Natural killer cell (primary cell): ENCODE measurements at regions not wholly inside any gene's neighbourhood (a gene's known extent, or its start where the extent isn't known, plus 50 kb on each side); places are given as distances from the start of the nearest gene placed in this dataset.

Experiments
- ATAC-seq, 3 donors: fragments of 150-1000 bp in 2 of 3; fragments of 200-7000 bp in 1 of 3; cut with Tn5 transposase; 1 replicate in 1 of 3; 2 replicates in 2 of 3; pipeline ENCODE4 v1.10.0; 2021; ENCODE audit warnings: mild to moderate bottlenecking in 2 of 3, moderate library complexity in 2 of 3
- DNase-seq, 2 donors: peaks; one replicate each; pipeline versions ENCODE4 v3.0.0 to v3.0.0-alpha.2; 2013 to 2021; ENCODE audit warnings: mixed read lengths in 1 of 2
- H3K27ac ChIP-seq: one replicate; pipeline ENCODE4 v1.5.1; 2013; ENCODE audit warnings: mild to moderate bottlenecking, low read length
- H3K27me3 ChIP-seq: one replicate; pipeline ENCODE4 v1.6.1; 2013; ENCODE audit warnings: low read length; ENCODE audit not compliant: control insufficient read depth, insufficient read depth
- H3K36me3 ChIP-seq: one replicate; pipeline ENCODE4 v1.6.1; 2013; ENCODE audit warnings: low read length; ENCODE audit not compliant: control insufficient read depth, insufficient read depth
- H3K4me1 ChIP-seq: one replicate; pipeline ENCODE4 v1.6.1; 2013; ENCODE audit warnings: low read length; ENCODE audit not compliant: control insufficient read depth, insufficient read depth
- H3K4me3 ChIP-seq: one replicate; pipeline ENCODE4 v1.5.1; 2013; ENCODE audit warnings: low read length
- H3K9me3 ChIP-seq: one replicate; pipeline ENCODE4 v1.6.1; 2013; ENCODE audit warnings: low read length; ENCODE audit not compliant: control insufficient read depth, insufficient read depth
- H3K27ac Mint-ChIP-seq, 2 donors: one replicate each; pipeline ENCODE4 v1.8.0; 2022; ENCODE audit warnings: mild to moderate bottlenecking in 2 of 2, mixed read lengths in 2 of 2, moderate library complexity in 1 of 2
- H3K27me3 Mint-ChIP-seq, 2 donors: one replicate each; pipeline ENCODE4 v1.8.0; 2022; ENCODE audit warnings: low read depth in 2 of 2, mixed read lengths in 2 of 2
- H3K36me3 Mint-ChIP-seq: one replicate; pipeline ENCODE4 v1.8.0; 2022; ENCODE audit warnings: mixed read lengths
- H3K4me1 Mint-ChIP-seq, 2 donors: one replicate each; pipeline ENCODE4 v1.8.0; 2022; ENCODE audit warnings: mixed read lengths in 2 of 2
- H3K4me3 Mint-ChIP-seq: one replicate; pipeline ENCODE4 v1.8.0; 2022; ENCODE audit warnings: mild to moderate bottlenecking, moderate library complexity, mixed read lengths
- H3K9me3 Mint-ChIP-seq, 2 donors: one replicate each; pipeline ENCODE4 v1.8.0; 2022; ENCODE audit warnings: mixed read lengths in 2 of 2
- CTCF ChIP-seq: fragments of 200-600 bp; IDR thresholded peaks from one replicate; pipeline ENCODE4 v1.8.0; 2022; ENCODE audit warnings: antibody characterized with exemption
- whole genome bisulfite sequencing: methylation state at CpG from one replicate; pipeline ENCODE4 v1.1.7; 2013; ENCODE audit warnings: missing lambda C conversion rate; ENCODE audit not compliant: insufficient coverage; 5-methylcytosine and 5-hydroxymethylcytosine counted together
- intact Hi-C: fragments of 100-400 bp; cut with micrococcal nuclease; formaldehyde crosslinking; loops from one replicate; pipeline ENCODE4 v1.14.2; 2022

DNA sequence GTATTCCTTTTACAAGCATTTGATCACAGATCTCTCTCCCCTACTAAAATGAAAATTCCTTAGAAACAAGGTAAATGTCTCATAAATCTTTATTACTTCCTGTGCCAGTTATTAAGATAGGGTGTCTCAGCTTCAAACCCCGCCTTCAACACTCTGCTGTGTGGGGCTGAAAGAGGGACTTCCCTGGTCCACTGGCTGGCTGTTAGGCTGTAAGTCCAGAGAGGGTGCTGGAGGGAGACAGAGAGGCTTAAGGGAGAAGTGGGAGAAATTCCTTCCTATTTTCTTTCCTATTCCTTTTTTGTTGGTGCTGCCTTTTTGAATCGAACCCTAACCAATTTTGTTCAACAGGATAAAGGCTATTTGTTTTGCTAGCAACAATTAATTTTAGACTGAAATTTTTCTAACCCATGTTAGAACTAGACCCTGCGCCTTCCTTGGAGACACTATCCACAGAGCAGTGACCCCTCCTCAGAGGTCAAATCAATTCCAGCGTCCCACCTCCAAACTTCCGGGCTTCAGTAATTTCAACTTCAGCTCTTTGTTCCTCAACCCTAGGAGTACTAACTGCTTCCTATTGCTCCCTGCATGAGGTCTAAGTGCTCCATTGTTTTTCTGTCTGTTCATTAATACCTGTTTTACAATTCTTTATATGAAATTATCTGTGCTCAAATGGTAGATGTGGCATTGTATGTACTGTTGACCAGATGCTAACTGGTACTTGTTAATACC, 207.5 kb upstream of the OPRM1 start:
- H3K4me1 Mint-ChIP-seq: no peaks in the 10 kb centered on the region
- H3K27ac ChIP-seq: no peak overlapping the region
- H3K4me3 ChIP-seq: no peak overlapping the region
- no peaks in the 10 kb centered on the region for H3K4me1 ChIP-seq
- H3K27ac Mint-ChIP-seq: no peak overlapping the region
- H3K27me3 Mint-ChIP-seq: no peaks in the 10 kb centered on the region
- H3K36me3 ChIP-seq: no peaks in the 10 kb centered on the region
- no peak for DNase-seq
- no peaks in the 10 kb centered on the region for H3K36me3 Mint-ChIP-seq
- H3K9me3 ChIP-seq: no peaks in the 10 kb centered on the region
- ATAC-seq: no peak
- H3K4me3 Mint-ChIP-seq: no peak overlapping the region
- no peaks in the 10 kb centered on the region for H3K27me3 ChIP-seq
- WGBS: 74% methylated on average over 5 of the region's 5 CpGs
- no peak for TF ChIP-seq CTCF
- peaks cover 6 to 19% of the 10 kb centered on the region in 2 donors for H3K9me3 Mint-ChIP-seq
- intact Hi-C loops: no loop called here

DNA sequence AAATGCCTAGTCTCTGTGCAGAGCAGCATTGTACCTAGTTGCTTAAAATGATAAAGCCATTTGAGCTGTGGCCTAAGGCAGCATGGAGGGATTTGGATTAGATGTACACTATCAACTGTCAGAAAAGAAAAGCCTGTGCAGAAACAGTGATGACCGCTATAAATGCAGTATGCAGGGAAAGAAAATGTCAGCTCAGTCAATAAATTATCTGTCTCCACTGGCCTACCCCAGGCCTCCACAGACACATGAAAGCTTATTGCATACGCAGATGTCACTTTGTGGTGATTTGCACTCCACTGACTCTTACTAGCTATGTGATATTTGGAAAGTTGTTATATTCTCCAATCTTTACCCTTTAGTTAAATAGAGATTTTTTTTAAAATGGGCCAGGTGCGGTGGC, 221.9 kb upstream of the OPRM1 start:
- Histone ChIP-seq H3K27me3 (no peaks in the 10 kb centered on the region), H3K36me3 (no peaks in the 10 kb centered on the region), H3K9me3 (peaks cover 15% of the 10 kb centered on the region), H3K4me3 (no peak overlapping the region), H3K4me1 (no peaks in the 10 kb centered on the region), H3K27ac (no peak overlapping the region)
- Mint-ChIP-seq H3K36me3 (no peaks in the 10 kb centered on the region), H3K4me3 (no peak overlapping the region), H3K27ac (no peak overlapping the region), H3K27me3 (no peaks in the 10 kb centered on the region), H3K4me1 (no peaks in the 10 kb centered on the region), H3K9me3 (peaks cover 11 to 14% of the 10 kb centered on the region in 2 donors)
- WGBS: 79% methylated on average over 1 of the region's 3 CpGs
- ATAC-seq (no peak), DNase-seq (no peak)
- intact Hi-C loops: no loop called here
- no peak for TF ChIP-seq CTCF

- H3K4me1 Mint-ChIP-seq: no peaks in the 10 kb centered on the region
- no peak overlapping the region for H3K4me3 ChIP-seq
- 92% methylated on average over 2 of the region's 3 CpGs for WGBS
- no peaks in the 10 kb centered on the region for H3K36me3 Mint-ChIP-seq
- H3K36me3 ChIP-seq: no peaks in the 10 kb centered on the region
- H3K9me3 Mint-ChIP-seq: peaks cover 13 to 17% of the 10 kb centered on the region in 2 donors
- ATAC-seq (no peak), DNase-seq (no peak)
- TF ChIP-seq CTCF: no peak
- no peaks in the 10 kb centered on the region for H3K27me3 ChIP-seq
- peaks cover 15% of the 10 kb centered on the region for H3K9me3 ChIP-seq
- intact Hi-C loops: no loop called here
- no peak overlapping the region for H3K4me3 Mint-ChIP-seq
- H3K27ac ChIP-seq: no peak overlapping the region
- H3K4me1 ChIP-seq: no peaks in the 10 kb centered on the region
- no peak overlapping the region for H3K27ac Mint-ChIP-seq
- no peaks in the 10 kb centered on the region for H3K27me3 Mint-ChIP-seq
These were observed 222.7 kb upstream of the OPRM1 start for GRCh38 chr6:153816366-153816765.

- peaks cover 13 to 18% of the 10 kb centered on the region in 2 donors for H3K9me3 Mint-ChIP-seq
- ATAC-seq: no peak
- no peak overlapping the region for H3K4me3 ChIP-seq
These were observed 224.9 kb upstream of the OPRM1 start for GRCh38 chr6:153814136-153814535.

More at GRCh38 chr6:153814136-153814535, 224.9 kb upstream of the OPRM1 start:
- no peaks in the 10 kb centered on the region for H3K36me3 Mint-ChIP-seq
- Histone ChIP-seq H3K4me1 (no peaks in the 10 kb centered on the region), H3K27ac (no peak overlapping the region), H3K27me3 (no peaks in the 10 kb centered on the region), H3K9me3 (peaks cover 15% of the 10 kb centered on the region), H3K36me3 (no peaks in the 10 kb centered on the region)
- no peak for DNase-seq
- WGBS: 18% methylated on average over 1 of the region's 1 CpG
- H3K27me3 Mint-ChIP-seq: no peaks in the 10 kb centered on the region
- H3K27ac Mint-ChIP-seq: no peak overlapping the region
- H3K4me3 Mint-ChIP-seq: no peak overlapping the region
- TF ChIP-seq CTCF: no peak
- intact Hi-C loops: no loop called here
- no peaks in the 10 kb centered on the region for H3K4me1 Mint-ChIP-seq
